ENCODE measurements at regions not wholly inside any gene's neighbourhood (a gene's known extent, or its start where the extent isn't known, plus 50 kb on each side); places are given as distances from the start of the nearest gene placed in this dataset.

- TF ChIP-seq REST (IDR thresholded peaks at IDR 0.05; ENCODE audit: insufficient read depth in 1 of 2, low read depth in 2 of 2, low read length in 2 of 2) (no peak), TAF1 (IDR thresholded peaks at IDR 0.05; ENCODE audit: borderline replicate concordance, insufficient read depth, low read length) (no peak), POLR2AphosphoS5 (IDR thresholded peaks at IDR 0.05; ENCODE audit: low read depth, low read length) (no peak), SIN3A (IDR thresholded peaks at IDR 0.05; ENCODE audit: borderline replicate concordance, insufficient read depth, low read length) (no peak), FOXP2 (optimal IDR thresholded peaks at IDR 0.05; ENCODE audit: borderline replicate concordance, extremely low read depth, extremely low read length, insufficient read depth) (no peak)
These were observed 79.6 kb upstream of the ADRA1B start for GRCh38 chr5:159836691-159837090.
